GM12878 (cell line): ENCODE measurements at regions not wholly inside any gene's neighbourhood (a gene's known extent, or its start where the extent isn't known, plus 50 kb on each side); places are given as distances from the start of the nearest gene placed in this dataset.

ENCODE experiments used
- ATAC-seq: fragments of 200-7000 bp; cut with Tn5 transposase; 3 replicates; pipeline ENCODE4 v1.9.1; 2020; ENCODE audit warnings: mild to moderate bottlenecking, moderate library complexity
- BruUV-seq: library from RNA; stranded (reverse); fragments of 400-500 nt; replicated peaks from 2 replicates; lab custom pipeline; 2021; lab: Mats Ljungman, UMichigan
- CTCF ChIA-PET: fragments of 300-600 bp; sonication (Branson Sonifier 250); formaldehyde crosslinking; extraction: SDS; loops from one replicate; lab custom pipeline; 2021; ENCODE audit warnings: inconsistent platforms; lab: Yijun Ruan, JAX
- POLR2A ChIA-PET: fragments of 350-600 bp; formaldehyde crosslinking; extraction: SDS; loops from one replicate; lab custom pipeline; 2021; ENCODE audit warnings: inconsistent platforms; lab: Charles Lee
- RAD21 ChIA-PET: fragments of 300-600 bp; sonication (Branson Sonifier 250); formaldehyde crosslinking; loops from one replicate; lab custom pipeline; 2023; ENCODE audit warnings: antibody characterized with exemption; ENCODE audit not compliant: unreplicated experiment; lab: Charles Lee
- SMC1A ChIA-PET: fragments of 300-600 bp; sonication (Branson Sonifier 250); formaldehyde crosslinking; loops from one replicate; lab custom pipeline; 2023; ENCODE audit not compliant: unreplicated experiment, uncharacterized antibody; lab: Charles Lee
- DNase-seq: peaks from one replicate; pipeline ENCODE4 v3.0.0-alpha.2; 2011; ENCODE audit warnings: low read depth, low spot score
- FAIRE-seq: peaks from 3 replicates; lab custom pipeline; 2011; peaks lifted over from hg19 to GRCh38; lab: Jason Lieb, UNC
- H2AFZ ChIP-seq: 2 replicates; pipeline ENCODE4 v1.6.0; 2011; ENCODE audit warnings: low read depth, low read length, control low read depth; ENCODE audit not compliant: control insufficient read depth
- H3K27ac ChIP-seq: 2 replicates; pipeline ENCODE4 v1.5.1; 2011; ENCODE audit warnings: control low read depth; ENCODE audit not compliant: control insufficient read depth, insufficient read depth
- H3K27me3 ChIP-seq, 2 experiments: replicated peaks in 1 of 2; 2 replicates each; pipeline versions ENCODE4 v1.6.0 to v1.6.1; 2011; ENCODE audit warnings: low read length in 1 of 2; ENCODE audit not compliant: control insufficient read depth in 2 of 2, insufficient read depth in 2 of 2
- H3K36me3 ChIP-seq, 2 experiments: 2 replicates each; pipeline ENCODE4 v1.5.1; 2011; ENCODE audit warnings: low read length in 1 of 2; ENCODE audit not compliant: control insufficient read depth in 2 of 2, insufficient read depth in 2 of 2
- H3K4me1 ChIP-seq: 2 replicates; pipeline ENCODE4 v1.6.1; 2011; ENCODE audit warnings: mild to moderate bottlenecking, low read length, moderate library complexity, mixed read lengths; ENCODE audit not compliant: control insufficient read depth, insufficient read depth
- H3K4me2 ChIP-seq: 2 replicates; pipeline ENCODE4 v1.6.0; 2011; ENCODE audit warnings: control low read depth; ENCODE audit not compliant: control insufficient read depth, insufficient read depth
- H3K4me3 ChIP-seq: fragments of 200-600 bp; sonication (generic); 2 replicates; pipeline ENCODE4 v1.5.1; 2016
- H3K79me2 ChIP-seq: 2 replicates; pipeline ENCODE4 v1.6.0; 2011; ENCODE audit warnings: low read length; ENCODE audit not compliant: control insufficient read depth, insufficient read depth
- H3K9ac ChIP-seq: 2 replicates; pipeline ENCODE4 v1.8.0; 2011; ENCODE audit warnings: low read length, control low read depth, mixed read lengths; ENCODE audit not compliant: control insufficient read depth, insufficient read depth
- H3K9me3 ChIP-seq: replicated peaks from 3 replicates; pipeline ENCODE4 v1.5.1; 2011; ENCODE audit warnings: mild to moderate bottlenecking, low read length; ENCODE audit not compliant: control insufficient read depth, insufficient read depth
- H4K20me1 ChIP-seq: 2 replicates; pipeline ENCODE4 v1.6.0; 2011; ENCODE audit not compliant: control insufficient read depth, insufficient read depth
- ATF7 ChIP-seq: fragments of 450-650 bp; IDR thresholded peaks from 2 replicates; pipeline ENCODE4 v1.6.1; 2016; ENCODE audit warnings: low read depth, mild to moderate bottlenecking
- BMI1 ChIP-seq: fragments of 450-650 bp; IDR thresholded peaks from 2 replicates; pipeline ENCODE4 v1.6.1; 2016; ENCODE audit warnings: mild to moderate bottlenecking, moderate library complexity, borderline replicate concordance
- CHD4 ChIP-seq: fragments of 200-600 bp; sonication (generic); IDR thresholded peaks from 2 replicates; pipeline ENCODE4 v1.6.1; 2016; ENCODE audit warnings: mild to moderate bottlenecking
- DPF2 ChIP-seq: fragments of 450-650 bp; IDR thresholded peaks from 2 replicates; pipeline ENCODE4 v1.6.1; 2017; ENCODE audit warnings: mild to moderate bottlenecking
- FOXK2 ChIP-seq: fragments of 450-650 bp; IDR thresholded peaks from 2 replicates; pipeline ENCODE4 v1.6.1; 2017; ENCODE audit warnings: mild to moderate bottlenecking, moderate library complexity
- GABPA ChIP-seq: IDR thresholded peaks from 2 replicates; pipeline ENCODE4 v1.6.1; 2014; ENCODE audit warnings: antibody characterized with exemption, low read depth, mild to moderate bottlenecking, inconsistent platforms
- JUND ChIP-seq: IDR thresholded peaks from 2 replicates; pipeline ENCODE4 v1.6.1; 2012; ENCODE audit warnings: low read depth, mild to moderate bottlenecking, low read length, improper control_type of control experiment, moderate library complexity
- NFYA ChIP-seq: IDR thresholded peaks from 2 replicates; pipeline ENCODE4 v1.6.1; 2011; ENCODE audit warnings: low read depth, mild to moderate bottlenecking, low read length, improper control_type of control experiment, borderline replicate concordance
- NR2C2 ChIP-seq: IDR thresholded peaks from 2 replicates; pipeline ENCODE4 v1.6.1; 2011; ENCODE audit warnings: borderline replicate concordance, low read depth; ENCODE audit not compliant: control insufficient read depth, insufficient read length
- NR2F1 ChIP-seq: fragments of 450-650 bp; conservative IDR thresholded peaks from 2 replicates; pipeline ENCODE4 v1.6.1; 2017; ENCODE audit warnings: mild to moderate bottlenecking
- PAX5 ChIP-seq: IDR thresholded peaks from 2 replicates; pipeline ENCODE4 v1.6.1; 2011; ENCODE audit warnings: low read depth, low read length, borderline replicate concordance
- POLR2A ChIP-seq: IDR thresholded peaks from 2 replicates; pipeline ENCODE4 v1.6.1; 2011; ENCODE audit warnings: low read depth, mild to moderate bottlenecking, low read length
- TAF1 ChIP-seq: IDR thresholded peaks from 2 replicates; pipeline ENCODE4 v1.6.1; 2011; ENCODE audit warnings: mild to moderate bottlenecking, low read depth, low read length, borderline replicate concordance
- ZNF24 ChIP-seq: fragments of 450-650 bp; IDR thresholded peaks from 2 replicates; pipeline ENCODE4 v1.6.1; 2017; ENCODE audit warnings: antibody characterized with exemption, mild to moderate bottlenecking
- WGBS: methylation state at CpG from one replicate; pipeline ENCODE4 v1.1.6; 2016; ENCODE audit warnings: low lambda C conversion rate; ENCODE audit not compliant: insufficient replicate concordance, insufficient coverage; ENCODE audit errors: missing lambda C conversion rate; 5-methylcytosine and 5-hydroxymethylcytosine counted together
- in situ Hi-C: fragments of 300-500 bp; cut with MboI; formaldehyde crosslinking; loops from 9 replicates; pipeline ENCODE4 v1.14.3; 2018; ENCODE audit warnings: mixed read lengths
- intact Hi-C: fragments of 100-400 bp; cut with micrococcal nuclease; formaldehyde crosslinking; loops from one replicate; pipeline ENCODE4 v1.14.2; 2022; ENCODE audit not compliant: unreplicated experiment
- TF ChIP-seq, protein P1 (sequence below): IDR thresholded peaks from 2 replicates; pipeline ENCODE4 v1.6.1; 2011; ENCODE audit warnings: borderline replicate concordance, low read depth, mild to moderate bottlenecking, moderate library complexity, mixed read lengths, low read length; ENCODE audit not compliant: insufficient read depth; ENCODE audit errors: extremely low read length
- TF ChIP-seq, protein P2 (sequence below): IDR thresholded peaks from 2 replicates; pipeline ENCODE4 v1.6.1; 2012; ENCODE audit warnings: low read length, inconsistent platforms
- TF ChIP-seq, protein P3 (sequence below): fragments of 450-650 bp; IDR thresholded peaks from 2 replicates; pipeline ENCODE4 v1.6.1; 2016; ENCODE audit warnings: mild to moderate bottlenecking
- TF ChIP-seq, protein P4 (sequence below): fragments of 450-650 bp; IDR thresholded peaks from 2 replicates; pipeline ENCODE4 v1.6.1; 2018; ENCODE audit warnings: borderline replicate concordance, mild to moderate bottlenecking; ENCODE audit not compliant: partially characterized antibody
- TF ChIP-seq, protein P5 (sequence below): IDR thresholded peaks from 2 replicates; pipeline ENCODE4 v1.6.1; 2012; ENCODE audit warnings: low read depth, low read length, improper control_type of control experiment

DNA sequence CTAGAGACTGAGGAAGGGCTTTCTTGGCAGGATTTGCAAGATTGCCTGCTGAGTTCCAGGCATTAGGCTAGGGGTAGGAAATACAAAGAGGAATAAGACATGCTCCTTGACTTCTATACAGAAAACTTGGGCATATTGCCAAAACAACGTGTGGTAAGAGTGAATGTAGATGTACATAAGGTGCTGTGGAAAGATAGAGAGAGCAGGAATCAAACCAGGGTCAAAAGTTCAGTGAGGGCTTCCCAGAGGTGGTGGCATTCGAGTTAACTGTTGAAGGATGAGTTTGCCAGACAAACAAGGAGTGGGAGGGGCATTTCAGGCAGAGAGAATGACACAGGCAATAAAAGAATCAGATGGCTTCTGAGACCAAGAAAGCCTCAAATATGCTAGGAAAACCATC, 187.9 kb downstream of the KDR start:
- in situ Hi-C loops, result no loop called here
- RAD21 ChIA-PET, result no interaction called here
- POLR2A ChIA-PET, result no interaction called here
- Histone ChIP-seq H3K27me3 (no peaks in the 10 kb centered on the region), H3K27ac (no peak overlapping the region)
- BruUV-seq, result no TSS peak
- TF ChIP-seq, protein P1, sequence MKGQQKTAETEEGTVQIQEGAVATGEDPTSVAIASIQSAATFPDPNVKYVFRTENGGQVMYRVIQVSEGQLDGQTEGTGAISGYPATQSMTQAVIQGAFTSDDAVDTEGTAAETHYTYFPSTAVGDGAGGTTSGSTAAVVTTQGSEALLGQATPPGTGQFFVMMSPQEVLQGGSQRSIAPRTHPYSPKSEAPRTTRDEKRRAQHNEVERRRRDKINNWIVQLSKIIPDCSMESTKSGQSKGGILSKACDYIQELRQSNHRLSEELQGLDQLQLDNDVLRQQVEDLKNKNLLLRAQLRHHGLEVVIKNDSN, result no peak
- TF ChIP-seq CHD4 (no peak), NFYA (no peak), ATF7 (no peak), PAX5 (no peak), DPF2 (no peak), NR2F1 (no peak), TAF1 (no peak), JUND (no peak), GABPA (no peak), POLR2A (no peak), ZNF24 (no peak), FOXK2 (no peak), BMI1 (no peak), NR2C2 (no peak)
- TF ChIP-seq, protein P2, sequence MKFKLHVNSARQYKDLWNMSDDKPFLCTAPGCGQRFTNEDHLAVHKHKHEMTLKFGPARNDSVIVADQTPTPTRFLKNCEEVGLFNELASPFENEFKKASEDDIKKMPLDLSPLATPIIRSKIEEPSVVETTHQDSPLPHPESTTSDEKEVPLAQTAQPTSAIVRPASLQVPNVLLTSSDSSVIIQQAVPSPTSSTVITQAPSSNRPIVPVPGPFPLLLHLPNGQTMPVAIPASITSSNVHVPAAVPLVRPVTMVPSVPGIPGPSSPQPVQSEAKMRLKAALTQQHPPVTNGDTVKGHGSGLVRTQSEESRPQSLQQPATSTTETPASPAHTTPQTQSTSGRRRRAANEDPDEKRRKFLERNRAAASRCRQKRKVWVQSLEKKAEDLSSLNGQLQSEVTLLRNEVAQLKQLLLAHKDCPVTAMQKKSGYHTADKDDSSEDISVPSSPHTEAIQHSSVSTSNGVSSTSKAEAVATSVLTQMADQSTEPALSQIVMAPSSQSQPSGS, result no peak
- TF ChIP-seq, protein P3, sequence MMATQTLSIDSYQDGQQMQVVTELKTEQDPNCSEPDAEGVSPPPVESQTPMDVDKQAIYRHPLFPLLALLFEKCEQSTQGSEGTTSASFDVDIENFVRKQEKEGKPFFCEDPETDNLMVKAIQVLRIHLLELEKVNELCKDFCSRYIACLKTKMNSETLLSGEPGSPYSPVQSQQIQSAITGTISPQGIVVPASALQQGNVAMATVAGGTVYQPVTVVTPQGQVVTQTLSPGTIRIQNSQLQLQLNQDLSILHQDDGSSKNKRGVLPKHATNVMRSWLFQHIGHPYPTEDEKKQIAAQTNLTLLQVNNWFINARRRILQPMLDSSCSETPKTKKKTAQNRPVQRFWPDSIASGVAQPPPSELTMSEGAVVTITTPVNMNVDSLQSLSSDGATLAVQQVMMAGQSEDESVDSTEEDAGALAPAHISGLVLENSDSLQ, result no peak
- TF ChIP-seq, protein P4, sequence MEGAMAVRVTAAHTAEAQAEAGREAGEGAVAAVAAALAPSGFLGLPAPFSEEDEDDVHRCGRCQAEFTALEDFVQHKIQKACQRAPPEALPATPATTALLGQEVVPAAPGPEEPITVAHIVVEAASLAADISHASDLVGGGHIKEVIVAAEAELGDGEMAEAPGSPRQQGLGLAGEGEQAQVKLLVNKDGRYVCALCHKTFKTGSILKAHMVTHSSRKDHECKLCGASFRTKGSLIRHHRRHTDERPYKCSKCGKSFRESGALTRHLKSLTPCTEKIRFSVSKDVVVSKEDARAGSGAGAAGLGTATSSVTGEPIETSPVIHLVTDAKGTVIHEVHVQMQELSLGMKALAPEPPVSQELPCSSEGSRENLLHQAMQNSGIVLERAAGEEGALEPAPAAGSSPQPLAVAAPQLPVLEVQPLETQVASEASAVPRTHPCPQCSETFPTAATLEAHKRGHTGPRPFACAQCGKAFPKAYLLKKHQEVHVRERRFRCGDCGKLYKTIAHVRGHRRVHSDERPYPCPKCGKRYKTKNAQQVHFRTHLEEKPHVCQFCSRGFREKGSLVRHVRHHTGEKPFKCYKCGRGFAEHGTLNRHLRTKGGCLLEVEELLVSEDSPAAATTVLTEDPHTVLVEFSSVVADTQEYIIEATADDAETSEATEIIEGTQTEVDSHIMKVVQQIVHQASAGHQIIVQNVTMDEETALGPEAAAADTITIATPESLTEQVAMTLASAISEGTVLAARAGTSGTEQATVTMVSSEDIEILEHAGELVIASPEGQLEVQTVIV, result no peak
- TF ChIP-seq, protein P5, sequence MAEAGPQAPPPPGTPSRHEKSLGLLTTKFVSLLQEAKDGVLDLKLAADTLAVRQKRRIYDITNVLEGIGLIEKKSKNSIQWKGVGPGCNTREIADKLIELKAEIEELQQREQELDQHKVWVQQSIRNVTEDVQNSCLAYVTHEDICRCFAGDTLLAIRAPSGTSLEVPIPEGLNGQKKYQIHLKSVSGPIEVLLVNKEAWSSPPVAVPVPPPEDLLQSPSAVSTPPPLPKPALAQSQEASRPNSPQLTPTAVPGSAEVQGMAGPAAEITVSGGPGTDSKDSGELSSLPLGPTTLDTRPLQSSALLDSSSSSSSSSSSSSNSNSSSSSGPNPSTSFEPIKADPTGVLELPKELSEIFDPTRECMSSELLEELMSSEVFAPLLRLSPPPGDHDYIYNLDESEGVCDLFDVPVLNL, result no peak
- TF ChIP-seq, all 136 proteins: peak for 0
- H3K36me3 ChIP-seq, result no peaks in the 10 kb centered on the region
- H4K20me1 ChIP-seq, result no peaks in the 10 kb centered on the region
- no peak overlapping the region for H2AFZ ChIP-seq
- H3K79me2 ChIP-seq, result no peaks in the 10 kb centered on the region
- H3K4me2 ChIP-seq, result no peak overlapping the region
- DNase-seq, result no peak
- ChIA-PET SMC1A (no interaction called here), CTCF (no interaction called here)
- H3K9me3 ChIP-seq, result no peaks in the 10 kb centered on the region
- no peaks in the 10 kb centered on the region for H3K4me1 ChIP-seq
- WGBS, result 0% methylated on average over 2 of the region's 2 CpGs
- no peak overlapping the region for H3K4me3 ChIP-seq
- H3K9ac ChIP-seq, result no peak overlapping the region
- ATAC-seq, result no peak
- no peak for FAIRE-seq
- intact Hi-C loops, result no loop called here
